ENCODE measurements at regions not wholly inside any gene's neighbourhood (a gene's known extent, or its start where the extent isn't known, plus 50 kb on each side); places are given as distances from the start of the nearest gene placed in this dataset.
A peak's percentile ranks its signal among the peaks of the same experiment; 100 is the strongest.

DNA sequence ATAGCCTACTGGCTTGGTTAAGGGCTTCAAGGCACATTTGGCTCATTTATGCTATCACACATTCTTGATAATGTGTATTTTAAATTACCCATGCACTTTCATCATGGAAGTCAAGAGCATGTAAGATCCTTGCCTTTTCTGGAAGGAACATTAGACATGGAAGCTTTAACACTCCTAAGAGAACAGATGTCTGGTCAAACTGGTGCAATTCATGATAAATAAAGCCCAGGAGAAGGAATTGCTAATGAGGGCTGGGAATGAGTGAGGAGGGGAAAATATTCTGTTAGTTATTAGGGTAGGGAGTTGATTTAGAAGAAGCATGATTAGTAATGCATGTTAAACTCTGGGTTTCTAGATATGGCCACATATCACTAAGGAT lies 688.6 kb upstream of the CITED2 start:
- no peaks in the 10 kb centered on the region for H3K27me3 ChIP-seq
- TF ChIP-seq POLR2A (IDR thresholded peaks at IDR 0.05): no peak
- TF ChIP-seq, protein P1, sequence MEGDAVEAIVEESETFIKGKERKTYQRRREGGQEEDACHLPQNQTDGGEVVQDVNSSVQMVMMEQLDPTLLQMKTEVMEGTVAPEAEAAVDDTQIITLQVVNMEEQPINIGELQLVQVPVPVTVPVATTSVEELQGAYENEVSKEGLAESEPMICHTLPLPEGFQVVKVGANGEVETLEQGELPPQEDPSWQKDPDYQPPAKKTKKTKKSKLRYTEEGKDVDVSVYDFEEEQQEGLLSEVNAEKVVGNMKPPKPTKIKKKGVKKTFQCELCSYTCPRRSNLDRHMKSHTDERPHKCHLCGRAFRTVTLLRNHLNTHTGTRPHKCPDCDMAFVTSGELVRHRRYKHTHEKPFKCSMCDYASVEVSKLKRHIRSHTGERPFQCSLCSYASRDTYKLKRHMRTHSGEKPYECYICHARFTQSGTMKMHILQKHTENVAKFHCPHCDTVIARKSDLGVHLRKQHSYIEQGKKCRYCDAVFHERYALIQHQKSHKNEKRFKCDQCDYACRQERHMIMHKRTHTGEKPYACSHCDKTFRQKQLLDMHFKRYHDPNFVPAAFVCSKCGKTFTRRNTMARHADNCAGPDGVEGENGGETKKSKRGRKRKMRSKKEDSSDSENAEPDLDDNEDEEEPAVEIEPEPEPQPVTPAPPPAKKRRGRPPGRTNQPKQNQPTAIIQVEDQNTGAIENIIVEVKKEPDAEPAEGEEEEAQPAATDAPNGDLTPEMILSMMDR (IDR thresholded peaks at IDR 0.05): no peak

DNA sequence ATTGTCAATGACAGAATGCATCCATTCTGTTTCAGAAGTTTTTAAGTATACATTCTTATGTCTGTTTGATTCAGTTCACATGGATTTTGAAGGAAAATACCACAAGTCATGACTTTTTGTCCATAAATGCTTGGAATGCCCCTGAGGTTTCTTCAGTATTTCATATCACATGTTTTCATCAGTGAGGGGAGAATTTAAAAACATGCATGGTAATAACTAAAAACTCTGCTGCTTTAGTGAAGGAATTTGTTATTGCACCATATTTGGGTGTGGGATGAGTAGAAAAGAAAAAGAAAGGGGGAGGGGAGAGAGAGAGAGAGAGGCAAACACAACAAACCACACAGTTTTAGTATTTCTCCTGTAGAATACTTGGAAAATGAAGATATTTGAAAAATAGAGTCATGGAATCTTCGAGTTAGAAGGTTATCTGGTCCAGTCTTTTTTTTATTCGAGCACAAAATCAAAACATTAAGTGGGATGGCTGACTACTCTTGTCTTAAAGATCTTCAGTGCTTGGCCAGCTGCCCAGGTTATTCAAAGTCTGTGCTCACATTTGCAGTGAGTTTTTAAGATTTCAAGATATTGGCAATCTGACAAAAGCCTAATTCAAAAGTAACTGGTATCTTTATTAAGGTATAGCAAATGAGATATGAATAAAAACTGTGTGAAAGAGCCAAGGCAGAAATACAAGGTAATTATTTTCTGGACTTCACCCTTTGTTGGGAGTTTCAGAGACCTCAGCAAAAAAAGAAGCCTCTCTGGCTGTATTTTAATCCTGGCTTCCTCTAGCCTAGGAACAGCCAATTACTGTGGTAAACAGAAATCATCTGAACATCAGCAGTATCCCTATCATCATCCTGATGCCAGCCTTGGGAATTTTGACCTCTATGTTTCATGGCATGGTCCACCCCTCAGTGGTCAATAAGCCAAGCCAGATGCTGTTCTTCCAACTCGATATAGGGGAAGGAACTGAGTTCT lies 687.9 kb upstream of the CITED2 start:
- H3K27me3 ChIP-seq: no peaks in the 10 kb centered on the region
- no peaks in the 10 kb centered on the region for H3K4me1 ChIP-seq
- peak in 2 of 3 donors; percentile 19 to 59 for DNase-seq
- H3K4me3 ChIP-seq: no peak overlapping the region
- peak overlapping the region in 3 of 4 donors; percentile 13 to 36 (median 36) for H3K27ac ChIP-seq
- TF ChIP-seq, protein P1 (IDR thresholded peaks at IDR 0.05): no peak
- no peak for TF ChIP-seq POLR2A (IDR thresholded peaks at IDR 0.05)
- H3K36me3 ChIP-seq: no peaks in the 10 kb centered on the region
- H3K9me3 ChIP-seq: no peaks in the 10 kb centered on the region

More for the DNA sequence above, 688.6 kb upstream of the CITED2 start:
- H3K4me3 ChIP-seq: no peak overlapping the region
- DNase-seq: no peak
- peak overlapping the region in 3 of 4 donors; percentile 13 to 36 (median 29) for H3K27ac ChIP-seq
- no peaks in the 10 kb centered on the region for H3K36me3 ChIP-seq
- H3K4me1 ChIP-seq: no peaks in the 10 kb centered on the region
- no peaks in the 10 kb centered on the region for H3K9me3 ChIP-seq

DNA sequence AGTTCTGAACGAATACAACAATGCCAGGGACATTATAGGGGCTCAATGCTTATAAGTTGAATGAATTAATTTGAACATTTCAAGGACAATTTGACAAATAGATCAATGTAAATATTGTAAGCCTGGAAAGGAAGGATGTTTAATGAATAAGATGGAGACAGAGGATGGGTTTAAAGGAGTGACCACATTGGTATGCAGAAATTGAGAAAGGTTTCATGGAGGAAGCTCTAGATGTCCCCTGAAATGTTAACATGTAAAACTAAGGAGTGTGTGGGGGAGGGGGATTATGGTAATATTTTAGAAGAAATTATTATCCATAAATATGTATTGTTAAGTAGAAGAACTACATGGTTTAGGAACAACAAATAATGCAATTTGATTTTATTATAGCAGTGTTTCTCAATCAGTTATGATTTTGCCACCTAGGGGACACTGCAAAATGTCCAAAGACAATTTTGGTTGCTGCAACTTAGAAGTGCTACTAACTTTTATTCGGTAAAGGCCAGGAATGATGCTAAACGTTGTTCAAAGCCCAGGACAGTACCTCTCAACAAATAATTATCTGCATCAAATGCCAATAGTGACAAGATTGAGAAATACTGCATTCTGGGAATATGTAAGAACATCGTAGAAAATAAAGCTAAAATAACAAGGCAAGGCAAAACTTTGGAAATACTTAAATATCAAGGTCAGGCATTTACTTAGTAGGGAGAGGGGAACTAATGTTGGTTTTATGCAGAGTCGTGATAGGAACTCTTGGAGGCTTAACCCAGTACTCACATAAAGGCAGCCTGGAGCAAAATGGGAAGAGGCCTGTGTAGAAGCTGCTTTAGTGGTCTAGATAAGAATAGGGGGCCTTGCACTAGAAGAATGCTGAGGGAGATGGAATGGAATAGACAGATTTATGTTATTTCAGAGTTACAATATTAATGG lies 686.9 kb upstream of the CITED2 start:
- no peaks in the 10 kb centered on the region for H3K36me3 ChIP-seq
- no peak overlapping the region for H3K4me3 ChIP-seq
- no peak for DNase-seq
- no peaks in the 10 kb centered on the region for H3K9me3 ChIP-seq
- no peaks in the 10 kb centered on the region for H3K27me3 ChIP-seq
- TF ChIP-seq, protein P1 (IDR thresholded peaks at IDR 0.05): no peak
- no peak for TF ChIP-seq POLR2A (IDR thresholded peaks at IDR 0.05)
- H3K4me1 ChIP-seq: no peaks in the 10 kb centered on the region
- peak overlapping the region in 2 of 4 donors; percentile 36 for H3K27ac ChIP-seq

DNA sequence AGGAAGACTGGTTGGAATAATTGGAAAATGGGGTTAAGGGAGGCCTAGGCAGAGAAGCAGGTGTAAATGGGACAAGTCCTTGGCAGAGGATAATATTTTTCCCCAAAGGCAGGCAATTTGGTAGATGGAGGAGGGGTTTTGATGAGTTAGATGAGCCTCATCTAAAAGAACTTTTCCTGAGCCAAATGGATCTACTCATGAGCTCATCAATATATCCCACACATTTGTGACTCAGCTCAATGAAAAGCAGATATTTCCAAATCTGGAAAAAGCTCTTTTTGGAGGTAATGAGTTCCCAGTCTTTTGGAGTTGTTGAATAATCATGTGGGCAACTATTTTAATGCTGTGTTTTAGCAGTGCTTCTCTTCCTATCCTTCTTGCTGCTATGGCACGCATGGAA lies 685.5 kb upstream of the CITED2 start:
- Histone ChIP-seq H3K27me3 (no peaks in the 10 kb centered on the region), H3K9me3 (no peaks in the 10 kb centered on the region), H3K4me3 (no peak overlapping the region), H3K4me1 (no peaks in the 10 kb centered on the region), H3K36me3 (no peaks in the 10 kb centered on the region), H3K27ac (no peak overlapping the region)
- no peak for DNase-seq
- TF ChIP-seq, protein P1 (IDR thresholded peaks at IDR 0.05): no peak

DNA sequence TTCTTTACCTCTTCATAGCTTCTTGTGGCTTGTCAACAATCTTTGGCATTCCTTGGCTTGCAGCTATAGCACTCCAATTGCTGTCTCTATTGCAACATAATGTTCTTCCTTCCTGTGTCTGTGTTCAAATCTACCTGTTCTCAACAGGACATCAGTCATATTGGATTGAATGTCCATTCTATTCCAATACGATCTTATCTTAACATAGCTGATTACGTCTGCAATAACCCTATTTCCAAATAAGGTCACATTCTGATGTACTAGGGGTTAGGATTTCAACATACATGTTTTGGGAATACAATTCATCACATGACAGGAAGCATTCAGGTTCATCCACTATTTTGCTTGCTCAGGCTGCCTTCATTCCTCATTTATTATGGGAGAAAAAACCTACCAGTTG lies 684.4 kb upstream of the CITED2 start:
- no peak overlapping the region for H3K4me3 ChIP-seq
- DNase-seq: no peak
- H3K9me3 ChIP-seq: no peaks in the 10 kb centered on the region
- no peaks in the 10 kb centered on the region for H3K36me3 ChIP-seq
- H3K27ac ChIP-seq: no peak overlapping the region
- TF ChIP-seq, protein P1 (IDR thresholded peaks at IDR 0.05): no peak
- no peak for TF ChIP-seq POLR2A (IDR thresholded peaks at IDR 0.05)
- H3K27me3 ChIP-seq: no peaks in the 10 kb centered on the region
- no peaks in the 10 kb centered on the region for H3K4me1 ChIP-seq

Data from Peyer's patch (tissue), 4 donors.